ENCODE measurements at regions not wholly inside any gene's neighbourhood (a gene's known extent, or its start where the extent isn't known, plus 50 kb on each side); places are given as distances from the start of the nearest gene placed in this dataset.

DNA sequence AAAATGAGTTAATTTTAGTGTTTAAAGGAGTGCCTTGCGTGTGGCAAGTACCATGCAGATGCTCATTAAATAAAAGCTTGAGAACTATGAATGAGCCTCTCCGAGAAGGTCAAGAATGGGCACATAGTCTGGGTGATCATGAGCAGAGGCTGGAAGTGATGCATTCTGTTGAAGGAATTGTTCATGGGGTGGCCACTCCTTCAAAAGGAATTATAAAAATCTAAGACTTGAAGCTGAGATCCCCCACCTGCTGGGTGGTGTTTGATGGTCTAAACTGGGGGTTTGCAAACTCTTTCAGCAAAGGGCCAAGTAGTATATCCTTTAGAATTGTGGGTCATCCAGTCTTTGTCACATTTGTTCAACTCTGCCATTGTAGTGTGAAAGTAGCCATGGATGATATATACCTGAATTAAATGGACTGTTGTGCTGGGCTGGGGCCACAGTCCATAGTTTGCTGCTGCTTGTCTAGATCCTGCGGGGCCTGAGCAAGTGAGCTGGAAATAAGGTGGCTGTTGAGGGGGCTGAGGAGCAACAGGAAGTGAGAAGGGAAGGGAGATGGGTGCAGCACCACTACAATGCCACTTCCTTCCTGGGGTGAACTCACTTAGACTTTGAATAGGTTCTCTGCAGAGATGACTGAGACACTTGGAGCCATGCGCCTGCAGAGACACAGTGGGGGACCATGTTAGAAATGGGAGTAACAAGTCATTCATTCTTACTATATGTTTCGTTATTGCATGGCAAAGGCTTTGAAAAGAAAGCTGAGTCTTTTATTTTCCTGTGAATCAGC, 179.0 kb downstream of the SNX19 start:
- no peak overlapping the region for H3K4me3 ChIP-seq (ENCODE audit: low read depth, poor library complexity, severe bottlenecking)
- 80 to 88% methylated on average over 5 of the region's 5 CpGs for WGBS, 2 donors
- TF ChIP-seq, protein P1, sequence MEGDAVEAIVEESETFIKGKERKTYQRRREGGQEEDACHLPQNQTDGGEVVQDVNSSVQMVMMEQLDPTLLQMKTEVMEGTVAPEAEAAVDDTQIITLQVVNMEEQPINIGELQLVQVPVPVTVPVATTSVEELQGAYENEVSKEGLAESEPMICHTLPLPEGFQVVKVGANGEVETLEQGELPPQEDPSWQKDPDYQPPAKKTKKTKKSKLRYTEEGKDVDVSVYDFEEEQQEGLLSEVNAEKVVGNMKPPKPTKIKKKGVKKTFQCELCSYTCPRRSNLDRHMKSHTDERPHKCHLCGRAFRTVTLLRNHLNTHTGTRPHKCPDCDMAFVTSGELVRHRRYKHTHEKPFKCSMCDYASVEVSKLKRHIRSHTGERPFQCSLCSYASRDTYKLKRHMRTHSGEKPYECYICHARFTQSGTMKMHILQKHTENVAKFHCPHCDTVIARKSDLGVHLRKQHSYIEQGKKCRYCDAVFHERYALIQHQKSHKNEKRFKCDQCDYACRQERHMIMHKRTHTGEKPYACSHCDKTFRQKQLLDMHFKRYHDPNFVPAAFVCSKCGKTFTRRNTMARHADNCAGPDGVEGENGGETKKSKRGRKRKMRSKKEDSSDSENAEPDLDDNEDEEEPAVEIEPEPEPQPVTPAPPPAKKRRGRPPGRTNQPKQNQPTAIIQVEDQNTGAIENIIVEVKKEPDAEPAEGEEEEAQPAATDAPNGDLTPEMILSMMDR (IDR thresholded peaks at IDR 0.05), result no peak
- TF ChIP-seq POLR2A (IDR thresholded peaks at IDR 0.05), result no peak
- intact Hi-C loops (cut with DNase I; ENCODE audit: low total_unique reads), result no loop called here
- DNase-seq (ENCODE audit: low spot score in 2 of 2), result no peak

DNA sequence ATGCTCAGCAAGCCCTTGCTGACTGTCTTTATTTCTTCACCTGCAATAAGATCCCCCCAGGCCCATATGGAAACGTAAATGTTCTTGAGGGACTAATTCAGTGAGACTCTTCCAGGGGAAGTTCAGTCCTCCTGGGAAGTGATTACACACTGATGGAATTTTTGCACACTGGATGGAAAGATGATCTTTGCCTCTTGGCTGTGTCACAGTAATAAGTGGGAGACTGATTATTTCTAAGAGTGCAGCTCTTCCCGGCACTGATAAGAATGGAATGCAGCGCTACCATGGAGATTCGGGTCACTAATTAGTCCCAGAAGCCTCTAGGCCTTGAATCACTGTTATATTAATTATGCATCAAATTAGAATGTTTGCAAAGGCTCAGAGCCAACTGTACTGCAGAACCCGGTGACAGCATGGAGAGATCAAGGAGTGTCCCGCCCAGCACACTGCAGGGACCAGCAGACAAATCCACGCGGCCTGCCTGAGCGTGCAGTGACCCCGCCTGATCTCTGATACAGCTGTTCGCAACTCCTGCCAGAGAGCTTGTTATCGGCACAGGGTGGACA, 178.3 kb downstream of the SNX19 start:
- TF ChIP-seq, protein P1 (IDR thresholded peaks at IDR 0.05), result no peak
- TF ChIP-seq POLR2A (IDR thresholded peaks at IDR 0.05), result no peak
- DNase-seq (ENCODE audit: low spot score in 2 of 2), result no peak
- no peak overlapping the region for H3K4me3 ChIP-seq (ENCODE audit: low read depth, poor library complexity, severe bottlenecking)
- intact Hi-C loops (cut with DNase I; ENCODE audit: low total_unique reads), result no loop called here
- 14 to 21% methylated on average over 12 of the region's 12 CpGs for WGBS, 2 donors

DNA sequence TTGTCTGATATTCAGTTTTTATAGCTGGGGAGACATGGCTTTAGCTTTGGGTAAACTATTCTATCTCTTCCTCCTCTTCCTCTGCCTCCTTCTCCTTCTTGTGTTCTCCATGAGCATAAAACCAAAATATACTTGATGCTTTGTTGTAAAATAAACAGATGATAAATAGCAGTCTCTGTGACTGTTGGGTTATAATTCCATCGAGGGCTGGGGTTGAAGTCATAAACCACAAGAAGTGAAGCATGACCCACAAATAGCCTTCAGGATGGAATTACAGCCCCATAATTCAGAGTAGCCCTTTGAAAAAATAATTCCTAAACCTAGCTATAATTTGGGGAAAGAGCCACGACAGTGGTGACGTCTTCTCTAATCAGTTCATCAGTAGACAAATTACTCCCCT, 177.7 kb downstream of the SNX19 start:
- 69 to 79% methylated on average over 3 of the region's 3 CpGs for WGBS, 2 donors
- TF ChIP-seq POLR2A (IDR thresholded peaks at IDR 0.05), result no peak
- TF ChIP-seq, protein P1 (IDR thresholded peaks at IDR 0.05), result no peak

DNA sequence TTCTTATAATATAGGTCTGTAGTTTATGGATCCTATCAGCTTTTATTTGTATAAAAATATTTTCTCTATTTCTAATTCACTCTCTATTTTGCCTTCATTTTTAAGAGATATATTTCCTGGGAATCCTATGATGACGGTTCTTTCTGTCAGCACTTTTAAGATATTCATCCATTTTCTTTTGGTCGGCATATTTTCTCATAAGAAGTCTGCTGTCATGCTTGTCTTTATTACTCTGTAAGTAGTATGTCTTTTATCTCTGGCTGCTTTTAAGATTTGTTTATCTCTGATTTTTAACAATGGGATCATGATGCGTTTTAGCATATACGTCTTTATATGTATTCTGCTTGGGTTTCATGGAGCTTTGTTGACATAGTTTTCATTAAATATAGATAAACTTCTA, 175.5 kb downstream of the SNX19 start:
- TF ChIP-seq, protein P1 (IDR thresholded peaks at IDR 0.05), result no peak
- no peak for TF ChIP-seq POLR2A (IDR thresholded peaks at IDR 0.05)
- H3K4me3 ChIP-seq (ENCODE audit: low read depth, poor library complexity, severe bottlenecking), result no peak overlapping the region
- WGBS, 2 donors, result 97 to 99% methylated on average over 4 of the region's 4 CpGs
- no peak for DNase-seq (ENCODE audit: low spot score in 2 of 2)
- intact Hi-C loops (cut with DNase I; ENCODE audit: low total_unique reads), result no loop called here

More for the DNA sequence above, 177.7 kb downstream of the SNX19 start:
- H3K4me3 ChIP-seq (ENCODE audit: low read depth, poor library complexity, severe bottlenecking), result no peak overlapping the region
- intact Hi-C loops (cut with DNase I; ENCODE audit: low total_unique reads), result no loop called here
- DNase-seq (ENCODE audit: low spot score in 2 of 2), result no peak

DNA sequence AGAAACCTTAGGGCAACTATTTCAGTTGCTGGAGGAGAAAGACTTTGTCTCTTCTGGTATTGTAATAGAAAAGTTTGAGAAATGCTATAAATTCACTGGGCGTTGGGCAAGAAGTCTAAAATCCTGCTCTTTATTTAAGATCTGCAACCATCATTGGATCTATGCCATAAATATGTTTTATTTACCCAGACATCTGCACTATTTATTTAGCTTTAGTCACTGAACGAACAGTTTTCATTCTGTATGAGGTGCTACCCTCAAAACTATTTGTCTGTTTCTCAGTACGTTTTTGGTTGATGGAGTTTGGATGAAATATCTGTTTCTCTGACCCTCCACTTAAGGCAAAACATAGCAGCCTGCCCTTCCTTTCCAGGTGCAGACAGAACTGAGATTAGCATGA, 171.5 kb downstream of the SNX19 start:
- no peak overlapping the region for H3K4me3 ChIP-seq (ENCODE audit: low read depth, poor library complexity, severe bottlenecking)
- 74% methylated on average over 3 of the region's 3 CpGs for WGBS, 2 donors
- no peak for DNase-seq (ENCODE audit: low spot score in 2 of 2)
- intact Hi-C loops (cut with DNase I; ENCODE audit: low total_unique reads), result no loop called here
- TF ChIP-seq POLR2A (IDR thresholded peaks at IDR 0.05), result no peak

DNA sequence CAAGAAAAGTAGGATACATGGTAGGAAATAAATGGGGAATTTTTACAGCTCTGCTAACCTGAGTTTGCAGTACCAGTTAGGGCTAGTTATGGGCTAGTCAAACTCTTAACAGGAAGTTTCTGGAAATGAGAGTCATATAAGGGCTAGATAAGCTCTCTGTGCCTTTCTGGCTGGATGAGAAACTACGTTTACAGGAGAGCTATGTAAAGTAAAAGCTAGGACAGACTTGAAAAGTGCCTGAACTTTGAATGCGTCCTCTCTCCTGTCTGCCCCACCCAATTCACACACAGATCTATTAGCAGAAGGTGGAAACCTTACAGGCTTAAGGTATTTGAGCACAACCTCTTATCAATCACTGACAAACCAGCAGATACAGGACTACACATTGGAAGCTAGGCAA, 167.1 kb downstream of the SNX19 start:
- 72 to 80% methylated on average over 2 of the region's 2 CpGs for WGBS, 2 donors
- TF ChIP-seq, protein P1 (IDR thresholded peaks at IDR 0.05), result no peak
- TF ChIP-seq POLR2A (IDR thresholded peaks at IDR 0.05), result no peak
- DNase-seq (ENCODE audit: low spot score in 2 of 2), result no peak
- intact Hi-C loops (cut with DNase I; ENCODE audit: low total_unique reads), result no loop called here
- no peak overlapping the region for H3K4me3 ChIP-seq (ENCODE audit: low read depth, poor library complexity, severe bottlenecking)
